Parathyroid adenoma (tissue), 2 donors: ENCODE measurements at regions not wholly inside any gene's neighbourhood (a gene's known extent, or its start where the extent isn't known, plus 50 kb on each side); places are given as distances from the start of the nearest gene placed in this dataset.

ENCODE experiments used
- H2AFZ ChIP-seq: fragments of 300-600 bp; sonication (generic); one replicate; pipeline ENCODE4 v1.7.0; 2017; ENCODE audit warnings: antibody characterized with exemption, mild to moderate bottlenecking
- H3K27ac ChIP-seq: fragments of 300-600 bp; sonication (generic); one replicate; pipeline ENCODE4 v1.7.0; 2017
- H3K27me3 ChIP-seq: fragments of 300-600 bp; sonication (generic); one replicate; pipeline ENCODE4 v1.7.0; 2017; ENCODE audit warnings: low read length; ENCODE audit not compliant: control insufficient read depth, insufficient read depth
- H3K36me3 ChIP-seq: fragments of 300-600 bp; sonication (generic); one replicate; pipeline ENCODE4 v1.7.0; 2017; ENCODE audit warnings: low read length; ENCODE audit not compliant: control insufficient read depth, insufficient read depth
- H3K4me1 ChIP-seq: fragments of 300-600 bp; sonication (generic); one replicate; pipeline ENCODE4 v1.7.0; 2017; ENCODE audit warnings: control low read depth
- H3K4me2 ChIP-seq: fragments of 300-600 bp; sonication (generic); one replicate; pipeline ENCODE4 v1.7.0; 2017; ENCODE audit warnings: low read length
- H3K4me3 ChIP-seq: fragments of 300-600 bp; sonication (generic); one replicate; pipeline ENCODE4 v1.7.0; 2017; ENCODE audit warnings: low read depth, low read length
- H3K79me2 ChIP-seq: fragments of 300-600 bp; sonication (generic); one replicate; pipeline ENCODE4 v1.7.0; 2017; ENCODE audit warnings: control low read depth
- H3K9ac ChIP-seq: fragments of 300-600 bp; sonication (generic); one replicate; pipeline ENCODE4 v1.7.0; 2017; ENCODE audit warnings: mild to moderate bottlenecking
- H3K9me3 ChIP-seq: fragments of 300-600 bp; sonication (generic); one replicate; pipeline ENCODE4 v1.7.0; 2017; ENCODE audit warnings: low read length; ENCODE audit not compliant: control insufficient read depth
- TF ChIP-seq, protein P1 (sequence below): fragments of 300-600 bp; sonication (generic); IDR thresholded peaks from one replicate; pipeline ENCODE4 v1.7.0; 2017; ENCODE audit warnings: antibody characterized with exemption, mild to moderate bottlenecking
- donor health status: primary hyperparathyroidism.

DNA sequence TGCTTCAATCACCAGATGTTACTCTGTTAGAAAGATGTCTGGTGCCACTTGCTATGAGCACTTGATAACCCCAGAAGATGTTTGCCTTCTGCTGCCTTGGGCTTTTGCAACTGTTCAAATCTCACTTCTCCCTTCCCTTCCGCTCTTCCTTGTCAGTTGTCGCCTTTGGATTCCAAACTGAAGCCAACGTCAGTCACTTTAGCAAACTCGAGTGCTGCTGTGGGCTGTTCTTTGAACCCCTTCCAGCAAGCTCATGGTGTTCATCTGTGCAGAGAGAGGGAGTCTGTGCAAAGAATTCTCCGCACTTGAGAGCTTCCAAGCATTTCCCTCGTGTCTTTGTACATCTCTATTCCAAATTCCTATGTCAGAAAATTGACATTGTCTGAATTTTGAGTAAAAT, 879.4 kb downstream of the CDH11 start:
- H3K9me3 ChIP-seq: no peaks in the 10 kb centered on the region
- no peaks in the 10 kb centered on the region for H3K79me2 ChIP-seq
- H3K27ac ChIP-seq: no peak overlapping the region
- H3K36me3 ChIP-seq: peaks cover 2% of the 10 kb centered on the region
- H2AFZ ChIP-seq: no peak overlapping the region
- no peak overlapping the region for H3K4me3 ChIP-seq
- no peak overlapping the region for H3K9ac ChIP-seq
- TF ChIP-seq, protein P1, sequence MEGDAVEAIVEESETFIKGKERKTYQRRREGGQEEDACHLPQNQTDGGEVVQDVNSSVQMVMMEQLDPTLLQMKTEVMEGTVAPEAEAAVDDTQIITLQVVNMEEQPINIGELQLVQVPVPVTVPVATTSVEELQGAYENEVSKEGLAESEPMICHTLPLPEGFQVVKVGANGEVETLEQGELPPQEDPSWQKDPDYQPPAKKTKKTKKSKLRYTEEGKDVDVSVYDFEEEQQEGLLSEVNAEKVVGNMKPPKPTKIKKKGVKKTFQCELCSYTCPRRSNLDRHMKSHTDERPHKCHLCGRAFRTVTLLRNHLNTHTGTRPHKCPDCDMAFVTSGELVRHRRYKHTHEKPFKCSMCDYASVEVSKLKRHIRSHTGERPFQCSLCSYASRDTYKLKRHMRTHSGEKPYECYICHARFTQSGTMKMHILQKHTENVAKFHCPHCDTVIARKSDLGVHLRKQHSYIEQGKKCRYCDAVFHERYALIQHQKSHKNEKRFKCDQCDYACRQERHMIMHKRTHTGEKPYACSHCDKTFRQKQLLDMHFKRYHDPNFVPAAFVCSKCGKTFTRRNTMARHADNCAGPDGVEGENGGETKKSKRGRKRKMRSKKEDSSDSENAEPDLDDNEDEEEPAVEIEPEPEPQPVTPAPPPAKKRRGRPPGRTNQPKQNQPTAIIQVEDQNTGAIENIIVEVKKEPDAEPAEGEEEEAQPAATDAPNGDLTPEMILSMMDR: no peak
- no peaks in the 10 kb centered on the region for H3K4me1 ChIP-seq
- no peak overlapping the region for H3K4me2 ChIP-seq
- no peaks in the 10 kb centered on the region for H3K27me3 ChIP-seq

DNA sequence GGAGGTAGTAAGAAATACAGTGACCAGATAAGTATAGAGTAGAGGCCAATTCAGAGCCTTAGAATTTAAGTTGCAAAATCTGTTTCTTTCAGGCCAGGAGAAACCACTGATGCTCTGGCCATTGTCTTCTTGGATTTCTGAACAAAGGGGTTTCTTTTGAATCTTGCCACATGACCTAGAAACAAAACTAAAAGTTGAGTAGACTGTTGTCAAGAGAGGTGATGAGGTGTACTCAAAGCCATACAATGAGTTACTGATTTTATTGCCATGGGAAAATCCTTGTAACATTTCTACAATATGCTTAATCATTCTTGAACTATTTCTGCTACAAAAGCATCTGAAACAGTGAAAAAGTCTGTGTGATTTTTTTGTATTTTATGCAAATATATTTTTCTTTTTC, 881.3 kb downstream of the CDH11 start:
- Histone ChIP-seq H3K4me1 (no peaks in the 10 kb centered on the region), H3K79me2 (no peaks in the 10 kb centered on the region), H3K4me3 (no peak overlapping the region), H3K9me3 (no peaks in the 10 kb centered on the region), H3K4me2 (no peak overlapping the region), H2AFZ (no peak overlapping the region), H3K27me3 (no peaks in the 10 kb centered on the region), H3K9ac (no peak overlapping the region), H3K36me3 (peaks cover 2% of the 10 kb centered on the region), H3K27ac (no peak overlapping the region)
- TF ChIP-seq, protein P1: no peak

DNA sequence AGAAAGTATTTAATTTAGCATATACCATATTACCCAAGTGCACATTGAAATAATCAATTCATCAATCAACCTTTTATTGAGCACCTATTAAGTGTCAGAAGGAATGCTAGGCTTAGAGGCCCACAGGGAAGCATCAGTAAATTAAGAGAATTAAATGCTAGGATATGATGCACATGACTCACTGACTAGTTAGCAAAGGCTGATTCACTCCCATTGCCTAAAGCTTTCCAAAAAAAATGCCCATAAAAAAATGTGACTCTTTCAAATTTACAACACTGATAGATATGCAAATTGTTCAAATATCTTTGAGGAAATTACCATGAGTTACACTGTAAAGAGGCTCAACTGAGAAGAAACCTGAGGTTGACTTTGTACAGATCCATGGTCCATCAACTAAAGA, 883.3 kb downstream of the CDH11 start:
- Histone ChIP-seq H3K27me3 (no peaks in the 10 kb centered on the region), H3K9ac (no peak overlapping the region), H3K4me2 (no peak overlapping the region), H3K36me3 (no peaks in the 10 kb centered on the region), H3K27ac (no peak overlapping the region), H3K4me3 (no peak overlapping the region), H2AFZ (no peak overlapping the region), H3K79me2 (no peaks in the 10 kb centered on the region), H3K9me3 (no peaks in the 10 kb centered on the region), H3K4me1 (no peaks in the 10 kb centered on the region)
- TF ChIP-seq, protein P1: no peak

DNA sequence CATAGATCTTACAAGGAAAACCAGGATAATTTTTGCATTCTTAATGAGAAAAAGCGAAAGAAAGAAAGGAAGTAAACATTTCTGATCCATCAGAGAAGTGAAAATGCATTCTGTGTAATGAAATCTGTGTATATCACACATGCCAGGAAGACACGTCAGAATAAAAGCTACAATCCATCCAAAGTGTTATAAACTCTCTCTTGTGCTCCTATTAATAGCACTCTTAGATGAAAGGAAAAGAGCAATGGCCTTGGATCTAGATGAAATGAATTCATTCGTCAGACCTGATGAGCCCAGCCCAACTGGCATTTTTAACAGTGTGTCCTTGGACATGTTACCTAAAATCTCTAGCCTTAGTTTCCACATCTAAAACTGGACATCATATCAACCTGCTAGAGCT, 885.5 kb downstream of the CDH11 start:
- Histone ChIP-seq H3K79me2 (no peaks in the 10 kb centered on the region), H3K27me3 (no peaks in the 10 kb centered on the region), H3K4me2 (no peak overlapping the region), H3K9me3 (no peaks in the 10 kb centered on the region), H3K27ac (no peak overlapping the region), H3K4me1 (no peaks in the 10 kb centered on the region), H3K4me3 (no peak overlapping the region), H2AFZ (no peak overlapping the region), H3K36me3 (no peaks in the 10 kb centered on the region), H3K9ac (no peak overlapping the region)
- TF ChIP-seq, protein P1: no peak

DNA sequence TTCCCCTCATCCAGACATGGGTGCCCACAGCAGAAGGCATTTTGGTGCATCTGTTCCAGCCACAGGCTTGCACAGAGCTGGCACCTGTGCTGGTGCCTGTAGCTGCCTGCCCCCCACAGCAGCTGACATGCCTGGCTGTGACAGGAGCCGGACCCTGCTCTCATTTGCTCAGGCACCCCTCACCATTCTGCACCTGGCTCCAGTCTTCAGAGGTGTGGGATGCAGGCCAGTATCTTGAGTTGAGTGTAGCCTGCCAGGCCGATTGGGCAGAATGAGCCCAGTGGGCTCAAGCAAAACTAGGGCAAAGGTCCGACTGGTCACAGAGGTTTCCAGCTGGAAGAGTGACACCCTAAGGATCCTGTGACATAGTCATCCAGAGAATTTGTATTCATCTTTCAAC, 887.7 kb downstream of the CDH11 start:
- Histone ChIP-seq H3K9ac (no peak overlapping the region), H2AFZ (no peak overlapping the region), H3K79me2 (no peaks in the 10 kb centered on the region), H3K9me3 (no peaks in the 10 kb centered on the region), H3K4me3 (no peak overlapping the region), H3K4me1 (no peaks in the 10 kb centered on the region), H3K4me2 (no peak overlapping the region), H3K27me3 (no peaks in the 10 kb centered on the region), H3K27ac (no peak overlapping the region), H3K36me3 (no peaks in the 10 kb centered on the region)
- TF ChIP-seq, protein P1: no peak
